SK-N-SH (cell line): ENCODE measurements at regions not wholly inside any gene's neighbourhood (a gene's known extent, or its start where the extent isn't known, plus 50 kb on each side); places are given as distances from the start of the nearest gene placed in this dataset.

Source experiments
- CTCF ChIP-seq: fragments of 200-600 bp; sonication (generic); IDR thresholded peaks from 2 replicates; pipeline ENCODE4 v1.6.1; 2017; ENCODE audit warnings: antibody characterized with exemption, mild to moderate bottlenecking, moderate library complexity
- FOXM1 ChIP-seq: IDR thresholded peaks from 2 replicates; pipeline ENCODE4 v1.4.0; 2012; ENCODE audit warnings: low read depth, mild to moderate bottlenecking
- GABPA ChIP-seq: IDR thresholded peaks from 2 replicates; pipeline ENCODE4 v1.4.0; 2012; ENCODE audit warnings: low read depth, mild to moderate bottlenecking
- JUND ChIP-seq: IDR thresholded peaks from 2 replicates; pipeline ENCODE4 v1.4.0; 2012
- MAX ChIP-seq: IDR thresholded peaks from 2 replicates; pipeline ENCODE4 v1.4.0; 2012; ENCODE audit warnings: low read depth
- MXI1 ChIP-seq: IDR thresholded peaks from 2 replicates; pipeline ENCODE4 v1.6.1; 2012; ENCODE audit warnings: mild to moderate bottlenecking, low read depth, low read length, improper control_type of control experiment
- NRF1 ChIP-seq: IDR thresholded peaks from 2 replicates; pipeline ENCODE4 v1.6.1; 2012; ENCODE audit warnings: low read depth, mild to moderate bottlenecking, low read length
- POLR2AphosphoS5 ChIP-seq: IDR thresholded peaks from 2 replicates; pipeline ENCODE4 v1.6.1; 2012; ENCODE audit warnings: low read depth, low read length
- RAD21 ChIP-seq: IDR thresholded peaks from 2 replicates; pipeline ENCODE4 v1.6.1; 2012; ENCODE audit warnings: mild to moderate bottlenecking, low read length
- RFX5 ChIP-seq: IDR thresholded peaks from 2 replicates; pipeline ENCODE4 v1.6.1; 2012; ENCODE audit warnings: mild to moderate bottlenecking, improper control_type of control experiment, low read length
- SMC3 ChIP-seq: IDR thresholded peaks from 2 replicates; pipeline ENCODE4 v1.6.1; 2012; ENCODE audit warnings: low read depth, low read length, improper control_type of control experiment
- TCF12 ChIP-seq: IDR thresholded peaks from 2 replicates; pipeline ENCODE4 v1.4.0; 2012
- YY1 ChIP-seq: IDR thresholded peaks from 2 replicates; pipeline ENCODE4 v1.4.0; 2012; ENCODE audit warnings: low read depth, mild to moderate bottlenecking
- ZBTB33 ChIP-seq: IDR thresholded peaks from 2 replicates; pipeline ENCODE4 v1.4.0; 2012; ENCODE audit warnings: low read depth, borderline replicate concordance

DNA sequence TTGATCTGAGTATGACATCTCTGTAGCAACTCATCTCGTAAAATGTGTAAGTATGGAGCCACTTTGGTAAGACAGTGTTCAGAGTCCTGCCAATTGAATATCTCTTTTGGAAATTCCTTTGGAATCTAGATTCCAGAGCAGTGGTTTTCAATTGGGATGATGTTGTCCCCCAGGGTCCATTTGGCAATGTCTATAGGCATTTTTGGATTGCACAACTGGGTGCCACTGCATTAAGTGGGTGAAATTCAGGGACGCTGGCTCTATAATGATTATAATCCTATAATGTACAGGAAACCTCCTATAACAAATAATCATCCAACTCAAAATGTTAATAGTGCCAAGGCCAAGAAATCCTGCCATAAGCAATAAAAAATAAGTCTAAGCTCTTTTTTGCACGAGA, 404.8 kb upstream of the RAG2 start:
- TF ChIP-seq CTCF (no peak), RFX5 (no peak), GABPA (no peak), MXI1 (no peak), POLR2AphosphoS5 (no peak), ZBTB33 (no peak), TCF12 (no peak), RAD21 (no peak), YY1 (no peak), MAX (no peak), FOXM1 (no peak), JUND (no peak), NRF1 (no peak), SMC3 (no peak)
